Loucy (cell line): ENCODE measurements at regions not wholly inside any gene's neighbourhood (a gene's known extent, or its start where the extent isn't known, plus 50 kb on each side); places are given as distances from the start of the nearest gene placed in this dataset.

Source experiments
- H2AFZ ChIP-seq: fragments of 200-600 bp; sonication (generic); 2 replicates; pipeline ENCODE4 v1.6.0; 2016; ENCODE audit warnings: antibody characterized with exemption, mild to moderate bottlenecking, low read length, moderate library complexity
- H3F3A ChIP-seq: fragments of 200-600 bp; 2 replicates; pipeline ENCODE4 v1.6.0; 2016; ENCODE audit warnings: antibody characterized with exemption, low read depth, mild to moderate bottlenecking
- H3K27me3 ChIP-seq: fragments of 200-600 bp; sonication (generic); 2 replicates; pipeline ENCODE4 v1.6.1; 2014; ENCODE audit warnings: low read length, mild to moderate bottlenecking; ENCODE audit not compliant: insufficient read depth, poor library complexity, severe bottlenecking
- H3K36me3 ChIP-seq: fragments of 200-600 bp; sonication (generic); 2 replicates; pipeline ENCODE4 v1.6.1; 2016; ENCODE audit warnings: low read length; ENCODE audit not compliant: insufficient read depth
- H3K4me1 ChIP-seq: fragments of 200-600 bp; sonication (generic); 2 replicates; pipeline ENCODE4 v1.5.1; 2014; ENCODE audit warnings: low read length, mild to moderate bottlenecking; ENCODE audit not compliant: insufficient read depth, poor library complexity, severe bottlenecking
- H3K4me2 ChIP-seq: fragments of 200-600 bp; sonication (generic); 2 replicates; pipeline ENCODE4 v1.6.0; 2014; ENCODE audit warnings: antibody characterized with exemption, low read length, low read depth, mild to moderate bottlenecking; ENCODE audit not compliant: poor library complexity, severe bottlenecking
- H3K4me3 ChIP-seq: fragments of 200-600 bp; sonication (generic); 2 replicates; pipeline ENCODE4 v1.5.1; 2014; ENCODE audit warnings: low read length, mild to moderate bottlenecking, mixed read lengths; ENCODE audit not compliant: poor library complexity, severe bottlenecking
- H3K79me2 ChIP-seq: fragments of 200-600 bp; sonication (generic); 2 replicates; pipeline ENCODE4 v1.6.1; 2014; ENCODE audit warnings: low read length; ENCODE audit not compliant: insufficient read depth
- H3K9ac ChIP-seq: fragments of 200-600 bp; sonication (generic); 2 replicates; pipeline ENCODE4 v1.6.0; 2014; ENCODE audit warnings: mild to moderate bottlenecking, low read depth, low read length, moderate library complexity; ENCODE audit not compliant: poor library complexity, severe bottlenecking
- H3K9me2 ChIP-seq: fragments of 200-600 bp; sonication (generic); replicated peaks from 2 replicates; pipeline ENCODE4 v1.6.1; 2016; ENCODE audit warnings: low read depth, low read length, mixed read lengths
- H3K9me3 ChIP-seq: fragments of 200-600 bp; sonication (generic); 2 replicates; pipeline ENCODE4 v1.6.1; 2014; ENCODE audit warnings: mild to moderate bottlenecking, antibody characterized with exemption, low read length, low read depth; ENCODE audit not compliant: insufficient read depth
- H4K20me1 ChIP-seq: fragments of 200-600 bp; sonication (generic); 2 replicates; pipeline ENCODE4 v1.6.0; 2014; ENCODE audit warnings: antibody characterized with exemption, low read length, mild to moderate bottlenecking; ENCODE audit not compliant: insufficient read depth, poor library complexity, severe bottlenecking
- EZH2phosphoT487 ChIP-seq: fragments of 200-600 bp; IDR thresholded peaks from 2 replicates; pipeline ENCODE4 v1.6.1; 2018; ENCODE audit warnings: antibody characterized with exemption, mild to moderate bottlenecking, moderate library complexity, borderline replicate concordance
- TF ChIP-seq, protein P1 (sequence below): fragments of 200-600 bp; sonication (generic); conservative IDR thresholded peaks from 2 replicates; pipeline ENCODE4 v1.5.1; 2014; ENCODE audit warnings: mild to moderate bottlenecking, antibody characterized with exemption, low read length

DNA sequence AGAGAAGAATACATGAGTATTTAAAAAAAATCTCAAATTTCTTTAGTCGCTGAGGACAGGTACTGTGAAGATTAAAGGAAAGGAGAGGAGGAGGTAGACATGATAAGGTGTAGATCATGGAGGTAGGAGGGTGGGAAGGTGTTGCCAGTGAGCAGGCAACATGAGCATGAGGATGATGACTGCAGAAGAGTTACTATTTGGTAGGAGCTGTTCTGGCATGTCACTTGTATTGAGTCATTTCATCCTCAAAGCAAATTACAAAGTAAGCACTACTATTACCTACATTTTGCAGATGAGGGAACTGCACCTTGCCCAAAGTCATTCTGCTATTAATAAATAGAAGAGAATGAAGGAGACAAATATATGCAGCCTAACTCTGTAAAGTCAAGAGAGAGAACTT lies 435.8 kb upstream of the KLF12 start:
- Histone ChIP-seq H3K4me2 (no peak overlapping the region), H3K4me3 (no peak overlapping the region), H3K9me2 (no peaks in the 10 kb centered on the region), H3K36me3 (no peaks in the 10 kb centered on the region), H3K9ac (no peak overlapping the region), H3K27me3 (no peaks in the 10 kb centered on the region), H3K9me3 (no peaks in the 10 kb centered on the region), H3K4me1 (no peaks in the 10 kb centered on the region), H4K20me1 (no peaks in the 10 kb centered on the region), H3F3A (no peaks in the 10 kb centered on the region), H2AFZ (no peak overlapping the region), H3K79me2 (no peaks in the 10 kb centered on the region)
- TF ChIP-seq EZH2phosphoT487: no peak
- TF ChIP-seq, protein P1, sequence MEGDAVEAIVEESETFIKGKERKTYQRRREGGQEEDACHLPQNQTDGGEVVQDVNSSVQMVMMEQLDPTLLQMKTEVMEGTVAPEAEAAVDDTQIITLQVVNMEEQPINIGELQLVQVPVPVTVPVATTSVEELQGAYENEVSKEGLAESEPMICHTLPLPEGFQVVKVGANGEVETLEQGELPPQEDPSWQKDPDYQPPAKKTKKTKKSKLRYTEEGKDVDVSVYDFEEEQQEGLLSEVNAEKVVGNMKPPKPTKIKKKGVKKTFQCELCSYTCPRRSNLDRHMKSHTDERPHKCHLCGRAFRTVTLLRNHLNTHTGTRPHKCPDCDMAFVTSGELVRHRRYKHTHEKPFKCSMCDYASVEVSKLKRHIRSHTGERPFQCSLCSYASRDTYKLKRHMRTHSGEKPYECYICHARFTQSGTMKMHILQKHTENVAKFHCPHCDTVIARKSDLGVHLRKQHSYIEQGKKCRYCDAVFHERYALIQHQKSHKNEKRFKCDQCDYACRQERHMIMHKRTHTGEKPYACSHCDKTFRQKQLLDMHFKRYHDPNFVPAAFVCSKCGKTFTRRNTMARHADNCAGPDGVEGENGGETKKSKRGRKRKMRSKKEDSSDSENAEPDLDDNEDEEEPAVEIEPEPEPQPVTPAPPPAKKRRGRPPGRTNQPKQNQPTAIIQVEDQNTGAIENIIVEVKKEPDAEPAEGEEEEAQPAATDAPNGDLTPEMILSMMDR: no peak

DNA sequence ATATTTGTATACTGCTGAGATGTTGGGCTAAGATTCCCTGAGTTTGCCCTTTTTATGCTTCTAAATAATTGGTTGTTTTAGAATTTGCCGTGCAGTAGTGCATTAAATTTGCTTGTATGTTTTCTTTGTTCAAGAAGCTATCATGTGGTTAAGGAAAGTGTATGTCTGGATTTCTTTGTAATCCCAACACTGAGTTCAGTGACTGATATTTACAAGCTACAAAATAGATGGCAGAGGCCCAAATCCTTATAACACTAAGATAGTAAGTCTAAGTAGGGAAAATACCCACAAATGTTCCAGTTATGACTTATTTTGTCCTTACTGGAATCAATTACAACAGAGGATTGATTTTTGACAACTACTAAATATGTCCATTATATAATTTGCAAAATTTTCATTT lies 435.0 kb upstream of the KLF12 start:
- TF ChIP-seq, protein P1: no peak
- TF ChIP-seq EZH2phosphoT487: no peak
- H3K4me3 ChIP-seq: no peak overlapping the region
- H3K36me3 ChIP-seq: no peaks in the 10 kb centered on the region
- H3F3A ChIP-seq: no peaks in the 10 kb centered on the region
- H3K4me1 ChIP-seq: no peaks in the 10 kb centered on the region
- no peaks in the 10 kb centered on the region for H4K20me1 ChIP-seq
- H3K79me2 ChIP-seq: no peaks in the 10 kb centered on the region
- no peak overlapping the region for H3K4me2 ChIP-seq
- H3K9me2 ChIP-seq: no peaks in the 10 kb centered on the region
- H3K9me3 ChIP-seq: no peaks in the 10 kb centered on the region
- no peak overlapping the region for H2AFZ ChIP-seq
- H3K9ac ChIP-seq: no peak overlapping the region
- H3K27me3 ChIP-seq: no peaks in the 10 kb centered on the region

DNA sequence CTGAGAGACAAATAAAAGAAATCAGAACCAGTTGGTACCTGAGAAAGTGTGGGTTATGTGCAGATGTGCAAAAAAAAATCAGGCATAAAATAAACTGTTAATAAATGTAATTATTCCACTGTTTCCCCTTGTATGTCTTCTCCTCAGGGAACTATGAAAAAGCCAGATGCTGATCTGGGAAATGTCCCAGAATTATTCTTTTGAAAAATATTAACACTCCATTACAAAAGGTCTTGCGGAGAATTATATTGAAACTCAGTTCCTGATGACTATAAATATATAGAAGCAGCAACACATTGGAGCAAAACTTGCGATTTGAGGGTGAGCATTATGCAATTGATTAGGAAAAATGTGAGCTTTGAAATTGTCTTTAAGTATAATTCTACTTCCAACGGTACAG lies 433.3 kb upstream of the KLF12 start:
- Histone ChIP-seq H3K9me2 (no peaks in the 10 kb centered on the region), H3K9ac (no peak overlapping the region), H3K4me2 (no peak overlapping the region), H3K4me1 (no peaks in the 10 kb centered on the region), H2AFZ (no peak overlapping the region), H4K20me1 (no peaks in the 10 kb centered on the region), H3K79me2 (no peaks in the 10 kb centered on the region), H3K36me3 (no peaks in the 10 kb centered on the region), H3K9me3 (no peaks in the 10 kb centered on the region), H3K4me3 (no peak overlapping the region), H3K27me3 (no peaks in the 10 kb centered on the region), H3F3A (no peaks in the 10 kb centered on the region)
- TF ChIP-seq EZH2phosphoT487: no peak
- TF ChIP-seq, protein P1: no peak
